ENCODE measurements at regions not wholly inside any gene's neighbourhood (a gene's known extent, or its start where the extent isn't known, plus 50 kb on each side); places are given as distances from the start of the nearest gene placed in this dataset.

DNA sequence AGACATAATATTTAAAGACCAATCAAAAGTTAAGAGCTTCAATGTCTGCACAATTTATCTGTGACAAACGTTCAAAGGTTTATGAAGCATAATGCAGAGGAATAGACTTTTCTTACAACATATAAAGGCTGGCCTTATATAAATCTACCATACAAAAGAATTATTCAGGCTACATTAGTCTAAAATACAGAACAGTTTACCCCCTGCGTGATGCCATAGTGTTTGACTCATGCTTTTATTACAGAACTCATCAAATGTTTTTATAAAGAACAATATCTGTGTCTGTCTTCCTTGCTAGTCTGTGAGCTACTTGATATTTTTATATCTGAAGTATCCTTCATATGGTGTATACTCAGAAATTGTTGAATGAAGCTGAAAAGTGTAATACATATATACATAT is 1084.5 kb upstream of the FLRT2 start:
- Histone ChIP-seq H3K9me3 (no peaks in the 10 kb centered on the region), H3K36me3 (no peaks in the 10 kb centered on the region), H3K4me1 (ENCODE audit: insufficient read depth) (no peaks in the 10 kb centered on the region), H3K27ac (no peak overlapping the region), H3K27me3 (no peaks in the 10 kb centered on the region), H3K4me3 (no peak overlapping the region)
- no peak for DNase-seq
- no peak for TF ChIP-seq CTCF (IDR thresholded peaks at IDR 0.05)
- TF ChIP-seq POLR2A (IDR thresholded peaks at IDR 0.05), result no peak
- intact Hi-C loops (cut with DNase I), result no loop called here
- 93 to 94% (median 94%) methylated on average over 2 of the region's 2 CpGs for WGBS, 3 donors

- intact Hi-C loops (cut with DNase I), result no loop called here
- WGBS, 3 donors, result 98 to 99% (median 98%) methylated on average over 3 of the region's 3 CpGs
- Histone ChIP-seq H3K27me3 (no peaks in the 10 kb centered on the region), H3K27ac (no peak overlapping the region), H3K36me3 (no peaks in the 10 kb centered on the region), H3K4me3 (no peak overlapping the region), H3K9me3 (no peaks in the 10 kb centered on the region), H3K4me1 (ENCODE audit: insufficient read depth) (no peaks in the 10 kb centered on the region)
- no peak for TF ChIP-seq POLR2A (IDR thresholded peaks at IDR 0.05)
- DNase-seq, result no peak
Measured at GRCh38 chr14:84446250-84446649, 1083.7 kb upstream of the FLRT2 start.

DNA sequence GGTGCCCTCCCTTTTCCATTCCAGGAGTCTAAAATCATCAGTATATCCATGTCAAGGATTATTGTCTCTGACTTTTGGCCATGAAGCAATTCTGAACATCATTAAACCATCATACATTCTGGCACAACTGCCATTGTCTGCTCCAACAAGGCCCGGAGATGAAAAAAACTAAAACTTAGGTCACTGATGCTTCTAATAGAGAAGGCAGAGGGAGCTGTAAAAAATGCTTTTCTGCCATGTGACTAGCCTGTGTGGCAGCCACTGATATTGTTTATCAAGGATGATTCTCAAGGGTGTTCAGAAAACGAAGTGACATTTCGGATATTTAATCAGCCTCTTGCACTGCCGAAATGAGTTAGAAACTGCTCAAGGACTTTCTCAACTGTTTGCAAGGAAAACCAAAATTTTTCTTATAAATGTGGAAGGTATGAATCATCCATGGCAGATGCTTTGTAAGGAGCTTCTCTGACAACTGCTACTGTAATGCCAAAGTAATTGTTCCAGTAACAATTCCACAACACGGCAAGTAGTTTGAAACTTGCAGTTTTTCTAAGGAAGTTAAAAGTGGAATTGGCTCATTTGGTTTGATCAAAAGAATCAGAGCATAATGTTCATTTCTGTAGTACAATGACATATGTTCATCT is 1076.5 kb upstream of the FLRT2 start:
- no peak for TF ChIP-seq POLR2A (IDR thresholded peaks at IDR 0.05)
- no peak for TF ChIP-seq CTCF (IDR thresholded peaks at IDR 0.05)
- TF ChIP-seq EP300 (IDR thresholded peaks at IDR 0.05), result no peak
- Histone ChIP-seq H3K27ac (no peak overlapping the region), H3K4me3 (no peak overlapping the region), H3K36me3 (no peaks in the 10 kb centered on the region), H3K4me1 (ENCODE audit: insufficient read depth) (no peaks in the 10 kb centered on the region), H3K27me3 (no peaks in the 10 kb centered on the region), H3K9me3 (no peaks in the 10 kb centered on the region)
- intact Hi-C loops (cut with DNase I), result no loop called here
- 34 to 44% (median 40%) methylated on average over 5 of the region's 5 CpGs for WGBS, 3 donors
- no peak for DNase-seq

- 86 to 89% (median 86%) methylated on average over 4 of the region's 4 CpGs for WGBS, 3 donors
- no peaks in the 10 kb centered on the region for H3K27me3 ChIP-seq
- no peak overlapping the region for H3K4me3 ChIP-seq
- no peaks in the 10 kb centered on the region for H3K36me3 ChIP-seq
- DNase-seq, result no peak
- no peaks in the 10 kb centered on the region for H3K9me3 ChIP-seq
- no peaks in the 10 kb centered on the region for H3K4me1 ChIP-seq (ENCODE audit: insufficient read depth)
- intact Hi-C loops (cut with DNase I), result no loop called here
- no peak for TF ChIP-seq EP300 (IDR thresholded peaks at IDR 0.05)
- TF ChIP-seq POLR2A (IDR thresholded peaks at IDR 0.05), result no peak
- TF ChIP-seq CTCF (IDR thresholded peaks at IDR 0.05), result no peak
- H3K27ac ChIP-seq, result no peak overlapping the region
Measured at GRCh38 chr14:84454114-84454513, 1075.8 kb upstream of the FLRT2 start.

- intact Hi-C loops (cut with DNase I), result no loop called here
- TF ChIP-seq EP300 (IDR thresholded peaks at IDR 0.05), result no peak
- TF ChIP-seq POLR2A (IDR thresholded peaks at IDR 0.05), result no peak
- TF ChIP-seq CTCF (IDR thresholded peaks at IDR 0.05), result no peak
- Histone ChIP-seq H3K36me3 (no peaks in the 10 kb centered on the region), H3K27ac (no peak overlapping the region), H3K4me1 (ENCODE audit: insufficient read depth) (no peaks in the 10 kb centered on the region), H3K27me3 (no peaks in the 10 kb centered on the region), H3K9me3 (no peaks in the 10 kb centered on the region), H3K4me3 (no peak overlapping the region)
- DNase-seq, result no peak
- 64 to 84% (median 82%) methylated on average over 2 of the region's 2 CpGs for WGBS, 3 donors
Measured at GRCh38 chr14:84456946-84457345, 1073.0 kb upstream of the FLRT2 start.

Data from ovary (tissue), 7 donors.